Vagina (tissue), 2 donors: ENCODE measurements at regions not wholly inside any gene's neighbourhood (a gene's known extent, or its start where the extent isn't known, plus 50 kb on each side); places are given as distances from the start of the nearest gene placed in this dataset.

Experiments
- CTCF ChIP-seq, 3 experiments: fragments of 450-650 bp in 2 of 3; fragments of 200-600 bp in 1 of 3; sonication (generic) in 1 of 3; IDR thresholded peaks; one replicate each; pipeline ENCODE4 v1.5.1; 2017 to 2019; ENCODE audit warnings: antibody characterized with exemption in 3 of 3, mild to moderate bottlenecking in 2 of 3, moderate library complexity in 2 of 3
- POLR2A ChIP-seq, 2 donors: fragments of 450-650 bp; IDR thresholded peaks; one replicate each; pipeline ENCODE4 v1.6.1; 2017; ENCODE audit warnings: antibody characterized with exemption in 2 of 2, mild to moderate bottlenecking in 2 of 2, moderate library complexity in 2 of 2
- POLR2AphosphoS5 ChIP-seq, 2 donors: sonication (generic); formaldehyde crosslinking; IDR thresholded peaks; one replicate each; pipeline ENCODE4 v1.9.0; 2017; ENCODE audit warnings: antibody characterized with exemption in 2 of 2, mild to moderate bottlenecking in 2 of 2, low read depth in 1 of 2; ENCODE audit not compliant: insufficient read depth in 1 of 2

GRCh38 chr1:83083589-83084224, 915.2 kb downstream of the TTLL7 start:
- no peak for TF ChIP-seq CTCF (IDR thresholded peaks at IDR 0.05)
- no peak for TF ChIP-seq POLR2AphosphoS5 (IDR thresholded peaks at IDR 0.05; ENCODE audit: insufficient read depth in 1 of 2, low read depth in 1 of 2)
- TF ChIP-seq POLR2A (IDR thresholded peaks at IDR 0.05), result no peak
